Amniotic epithelial cell (primary cell): ENCODE measurements at regions not wholly inside any gene's neighbourhood (a gene's known extent, or its start where the extent isn't known, plus 50 kb on each side); places are given as distances from the start of the nearest gene placed in this dataset.

Source experiments
- DNase-seq: peaks from one replicate; pipeline ENCODE4 v3.0.0-alpha.2; 2010; ENCODE audit warnings: low read depth

DNA sequence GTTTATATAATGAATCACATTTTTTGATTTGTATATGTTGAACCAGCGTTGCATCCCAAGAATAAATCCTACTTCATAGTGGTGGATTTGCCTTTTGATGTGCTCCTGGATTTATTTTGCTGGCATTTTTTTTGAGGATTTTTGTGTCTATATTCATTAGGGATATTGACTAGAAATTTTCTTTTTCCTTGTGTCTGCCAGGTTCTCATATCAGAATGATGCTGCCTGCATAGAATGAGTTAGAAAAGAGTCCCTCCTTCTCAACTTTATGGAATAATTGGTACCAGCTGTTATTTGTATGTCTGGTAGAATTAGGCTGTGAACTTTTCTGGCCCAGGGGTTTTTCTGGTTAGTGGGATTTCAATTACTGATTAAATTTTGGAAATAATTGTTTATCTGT is 457.4 kb upstream of the DSEL start:
- no peak for DNase-seq

GRCh38 chr18:67969458-67969857 is 452.9 kb upstream of the DSEL start:
- no peak for DNase-seq

DNA sequence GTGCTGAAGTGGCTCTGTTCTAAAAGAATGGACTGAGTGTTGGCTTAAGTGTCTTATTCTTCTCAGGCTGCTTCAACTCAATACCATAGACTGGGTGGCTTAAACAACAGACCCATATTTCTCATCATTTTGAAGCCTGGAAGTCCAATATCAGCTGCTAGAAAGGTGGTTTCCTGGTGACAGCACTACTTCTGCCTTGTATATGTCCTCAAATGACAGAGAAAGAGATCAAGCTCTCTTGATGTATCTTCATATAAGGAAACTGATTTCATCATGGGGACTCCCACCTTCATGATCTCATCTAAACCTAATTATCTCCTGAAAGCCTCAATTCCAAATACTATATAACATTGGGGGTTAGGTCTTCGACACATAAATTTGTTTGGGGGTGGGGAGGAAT is 449.7 kb upstream of the DSEL start:
- DNase-seq = no peak

- DNase-seq = no peak
Measured at GRCh38 chr18:67964462-67964861, 447.9 kb upstream of the DSEL start.

- DNase-seq = peak; percentile 25
Measured at GRCh38 chr18:67961701-67962440, 445.4 kb upstream of the DSEL start.

DNA sequence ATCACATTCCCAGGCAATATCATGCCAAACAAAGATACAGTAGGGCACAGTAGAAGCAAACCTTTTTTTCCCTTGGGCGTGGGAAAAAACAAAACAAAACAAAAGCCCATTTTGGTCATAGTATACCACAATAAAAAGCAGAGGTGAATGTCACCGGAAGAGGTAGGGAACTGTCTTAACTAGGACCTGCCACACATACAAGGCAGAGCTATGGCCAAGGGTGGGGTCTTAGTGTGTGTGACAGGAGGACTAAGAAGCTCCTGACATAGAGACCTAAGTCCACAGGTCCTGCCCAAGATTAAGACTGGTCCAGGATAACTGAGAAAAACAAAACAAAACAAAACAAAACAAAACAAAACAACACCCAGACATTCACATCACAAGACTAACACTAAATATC is 441.2 kb upstream of the DSEL start:
- DNase-seq = no peak

DNA sequence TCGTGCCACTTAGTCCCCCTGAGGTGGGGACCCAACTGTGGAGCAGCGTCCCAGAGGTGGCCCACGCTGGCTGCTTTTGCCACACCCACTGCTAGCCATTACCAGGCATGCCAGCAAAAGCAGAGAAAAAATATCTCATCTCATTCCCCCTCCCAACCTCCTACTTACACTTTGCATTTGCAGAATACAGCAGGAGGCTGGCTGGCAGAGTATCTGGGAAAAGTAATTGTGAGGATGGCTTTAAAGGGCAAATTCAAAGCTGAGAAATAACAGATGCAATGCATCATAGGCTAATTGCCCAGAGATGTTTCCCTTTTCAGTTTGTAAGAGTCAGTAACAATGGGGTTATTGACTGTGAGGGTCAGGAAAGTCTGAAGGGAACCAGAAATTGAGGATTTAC is 438.1 kb upstream of the DSEL start:
- DNase-seq = no peak

DNA sequence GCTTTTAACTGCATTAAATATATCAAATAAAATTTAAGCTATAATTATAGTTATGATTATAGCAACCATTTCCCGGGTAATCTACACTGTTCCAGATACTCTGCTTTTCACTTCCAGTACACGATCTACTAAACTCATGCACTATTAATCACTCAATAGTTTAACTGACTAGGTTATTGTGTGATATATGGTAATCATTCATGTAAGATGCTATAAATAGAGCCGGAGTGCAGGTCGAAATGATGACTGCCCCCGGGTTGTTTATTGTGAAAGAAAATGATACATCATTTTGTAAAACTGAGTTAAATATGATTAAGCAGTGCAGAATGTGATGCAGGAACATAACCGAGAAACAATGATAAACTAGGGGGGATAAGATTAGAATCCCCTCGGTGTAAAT is 434.6 kb upstream of the DSEL start:
- peak; percentile 27 for DNase-seq

DNA sequence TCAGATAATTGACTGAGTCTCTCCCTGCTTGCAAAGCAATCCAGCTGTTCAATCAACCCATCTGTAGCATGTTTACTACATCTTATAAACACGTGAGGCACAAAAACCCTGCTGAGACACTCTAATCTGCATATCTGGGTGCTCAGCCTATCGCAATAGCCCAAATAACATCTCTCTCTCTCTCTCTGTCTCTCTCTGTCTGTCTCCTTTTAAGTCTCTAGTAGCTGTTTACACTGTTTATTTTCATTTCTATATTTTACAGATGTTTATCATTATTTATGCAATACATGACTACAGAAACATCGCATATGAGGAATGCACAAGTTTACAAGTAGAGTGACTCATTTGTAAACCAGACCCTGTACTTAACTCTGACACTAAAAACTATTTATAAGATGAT is 422.1 kb upstream of the DSEL start:
- DNase-seq = peak; percentile 45

DNA sequence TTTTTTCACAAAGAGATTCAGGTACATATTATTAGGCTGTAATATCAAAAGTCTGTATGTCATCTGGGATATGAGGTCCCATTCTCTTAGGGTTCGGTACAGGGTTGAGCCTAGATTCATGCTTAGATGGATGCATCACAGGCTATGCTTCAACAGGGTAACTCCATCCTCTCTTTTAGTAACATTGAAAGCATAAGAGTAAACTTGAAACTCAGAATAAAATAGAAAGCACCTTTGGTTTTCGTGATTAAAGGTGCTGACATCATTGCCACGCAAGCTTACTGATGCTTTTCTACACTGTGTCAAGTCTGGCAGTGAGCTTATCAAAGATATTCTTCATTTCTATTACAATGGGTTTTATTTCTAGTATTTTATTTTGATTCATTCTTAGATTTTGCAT is 419.1 kb upstream of the DSEL start:
- no peak for DNase-seq

DNA sequence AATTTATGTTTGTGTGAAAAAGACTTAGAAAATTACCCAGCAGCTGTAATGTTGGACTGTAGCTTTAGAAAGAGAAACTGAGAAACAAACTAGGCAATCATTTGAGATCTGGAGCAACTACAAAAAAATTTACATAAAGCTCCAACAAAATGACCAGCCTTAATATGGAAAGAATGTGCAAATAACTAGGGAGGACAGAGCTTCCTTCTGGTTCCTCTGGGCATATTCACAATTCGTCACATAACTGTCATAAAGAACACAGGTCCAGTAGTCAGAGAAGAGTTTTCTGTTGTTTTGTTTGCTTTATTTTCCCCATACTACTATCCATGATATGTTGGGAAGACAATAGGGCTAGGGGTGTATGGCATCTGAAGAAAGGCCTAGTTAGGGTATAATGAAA is 416.8 kb upstream of the DSEL start:
- DNase-seq = no peak

DNA sequence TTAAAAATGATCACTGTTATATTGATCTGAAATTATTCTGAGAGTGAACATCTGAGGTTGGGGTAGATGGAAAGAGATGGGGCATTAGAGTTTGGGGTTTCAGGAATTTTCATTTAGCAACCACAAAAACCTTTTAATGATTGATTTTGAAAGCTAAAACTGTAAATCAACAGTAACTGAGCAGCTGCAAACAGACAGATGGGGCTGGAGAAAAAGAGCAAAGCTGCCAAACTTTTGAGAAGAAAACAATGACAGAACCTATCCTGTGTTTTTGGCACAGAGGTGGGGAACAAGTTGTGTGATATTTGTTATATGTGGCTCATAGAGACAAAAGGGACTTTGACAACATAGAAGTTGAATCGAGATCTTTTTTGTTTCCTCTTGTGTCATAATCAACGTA is 415.8 kb upstream of the DSEL start:
- no peak for DNase-seq

- DNase-seq = no peak
Measured at GRCh38 chr18:67926929-67927864, 410.7 kb upstream of the DSEL start.

DNA sequence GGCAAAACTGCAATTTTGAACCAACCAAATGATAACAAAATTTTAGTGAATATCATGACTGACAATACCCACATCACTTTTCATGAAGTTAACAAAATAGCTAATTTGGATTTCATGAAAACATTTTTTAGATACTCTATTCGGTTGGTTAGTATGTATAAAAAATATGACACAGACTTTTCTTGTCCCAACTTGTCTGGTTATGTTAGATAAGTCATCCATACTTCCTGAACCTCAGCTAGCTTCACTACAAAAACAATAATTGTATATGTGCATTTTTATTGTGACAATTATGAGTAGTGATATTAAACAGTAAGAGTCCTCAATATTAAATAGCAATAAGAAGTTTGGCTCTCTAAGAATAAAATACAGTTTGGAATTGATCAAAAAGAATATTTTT is 408.1 kb upstream of the DSEL start:
- no peak for DNase-seq

- DNase-seq = no peak
Measured at GRCh38 chr18:67919316-67919715, 402.8 kb upstream of the DSEL start.

- DNase-seq = no peak
Measured at GRCh38 chr18:67916097-67916496, 399.6 kb upstream of the DSEL start.

- no peak for DNase-seq
Measured at GRCh38 chr18:67913040-67913439, 396.5 kb upstream of the DSEL start.

DNA sequence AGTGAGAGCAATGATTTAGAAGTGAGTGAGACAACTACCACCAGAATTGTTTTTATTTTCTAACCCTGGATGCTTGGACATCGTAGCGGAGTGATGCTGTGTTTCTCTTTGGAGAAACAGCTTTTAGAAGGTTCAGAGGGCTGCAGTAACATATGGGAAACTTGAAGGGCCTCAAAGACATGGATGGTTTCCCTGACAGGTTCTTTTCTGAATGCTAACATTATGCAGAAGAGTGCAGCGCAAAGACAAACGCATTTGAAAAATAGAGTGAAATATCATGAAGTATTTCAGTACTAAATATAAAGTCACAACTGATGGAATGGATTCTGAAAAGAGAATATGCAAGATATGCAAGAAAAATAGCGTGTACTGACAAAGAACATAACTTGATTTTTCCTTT is 385.1 kb upstream of the DSEL start:
- DNase-seq = no peak

DNA sequence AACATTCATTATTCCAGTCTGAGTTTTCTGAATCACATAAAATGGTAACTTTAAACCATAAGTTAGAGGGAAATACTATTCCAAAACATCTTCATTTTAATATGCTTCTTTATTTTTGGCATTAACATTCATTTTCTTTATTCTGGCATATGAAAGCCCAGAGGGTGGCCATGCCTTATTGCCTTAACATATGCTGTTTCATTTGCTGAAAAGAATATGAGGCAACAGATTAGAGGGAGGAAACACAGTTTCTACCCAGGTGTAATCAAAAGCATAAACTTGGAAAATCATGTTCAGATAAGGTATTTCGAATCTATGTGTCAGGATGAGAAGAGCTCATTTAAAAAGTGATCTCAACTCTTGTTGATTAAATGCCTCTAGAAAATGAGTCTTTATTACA is 379.9 kb upstream of the DSEL start:
- DNase-seq = no peak

- DNase-seq = no peak
Measured at GRCh38 chr18:67893916-67894315, 377.4 kb upstream of the DSEL start.

- no peak for DNase-seq
Measured at GRCh38 chr18:67876871-67877270, 360.4 kb upstream of the DSEL start.

DNA sequence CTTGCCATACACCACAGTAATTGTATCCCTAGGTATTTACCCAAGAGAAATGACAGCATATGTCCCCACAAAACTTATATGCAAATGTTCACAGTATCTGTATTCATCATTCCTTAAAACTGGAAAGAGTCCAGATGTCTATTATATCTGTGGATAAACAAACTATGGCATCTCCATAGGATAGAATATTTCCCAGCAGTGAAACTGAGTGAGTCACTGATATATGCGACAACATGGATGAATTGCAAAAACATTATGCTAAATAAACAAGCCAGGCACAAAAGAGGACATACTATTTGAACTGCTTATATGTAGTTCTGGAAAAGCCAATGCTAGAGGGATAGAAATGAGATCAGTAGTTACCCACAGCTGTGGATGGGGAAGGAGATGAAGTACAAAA is 359.4 kb upstream of the DSEL start:
- peak; percentile 3 for DNase-seq

- peak; percentile 4 for DNase-seq
Measured at GRCh38 chr18:67875060-67875459, 358.5 kb upstream of the DSEL start.
